ENCODE measurements at regions not wholly inside any gene's neighbourhood (a gene's known extent, or its start where the extent isn't known, plus 50 kb on each side); places are given as distances from the start of the nearest gene placed in this dataset.

DNA sequence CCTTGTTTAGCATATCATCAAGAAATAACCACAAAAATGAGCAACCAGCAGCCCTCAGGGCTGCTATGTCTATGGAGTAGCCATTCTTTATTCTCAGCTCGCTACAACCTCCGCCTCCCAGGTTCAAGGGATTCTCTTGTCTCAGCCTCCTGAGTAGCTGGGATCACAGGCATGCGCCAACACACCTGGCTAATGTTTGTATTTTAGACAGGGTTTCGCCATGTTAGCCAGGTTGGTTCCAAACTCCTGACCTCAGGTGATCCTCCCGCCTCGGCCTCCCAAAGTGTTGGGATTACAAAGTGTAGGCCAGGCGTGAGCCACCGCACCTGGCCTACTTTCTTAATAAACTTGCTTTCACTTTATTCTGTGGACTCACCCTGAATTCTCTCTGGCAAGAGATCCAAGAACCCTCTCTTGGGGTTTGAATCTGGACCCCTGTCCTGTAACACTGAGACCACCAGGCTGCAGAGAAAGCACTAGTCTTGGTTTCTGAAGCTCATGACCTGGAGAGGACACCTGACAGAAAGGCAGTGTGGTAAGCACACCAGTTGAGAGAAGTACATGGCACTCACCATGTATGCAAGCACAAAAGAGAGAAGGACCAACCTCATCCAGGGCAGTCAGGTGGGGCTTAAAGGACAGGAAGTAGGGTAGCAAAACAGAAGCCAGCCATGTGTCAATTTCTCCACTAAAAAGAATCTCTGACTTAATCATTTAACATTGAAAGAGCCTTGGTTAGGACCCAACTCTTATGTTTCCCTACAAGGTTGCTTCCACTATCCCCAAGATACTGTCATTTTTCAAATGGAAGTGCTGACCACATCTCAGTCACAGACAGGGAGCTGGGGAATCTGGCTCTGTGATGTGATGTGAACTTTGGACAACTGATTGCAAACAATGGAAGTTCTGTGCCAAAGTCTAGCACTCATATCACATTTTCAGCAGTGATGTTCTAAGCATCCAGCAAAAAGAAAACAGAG, 97.4 kb upstream of the DST start:
- Histone ChIP-seq H3K27me3 (ENCODE audit: control insufficient read depth, low read length) (no peaks in the 10 kb centered on the region), H3K36me3 (ENCODE audit: control insufficient read depth, low read length) (no peaks in the 10 kb centered on the region), H3K4me1 (ENCODE audit: control insufficient read depth, low read length) (peaks cover 13% of the 10 kb centered on the region), H3K27ac (ENCODE audit: low read depth, low read length) (no peak overlapping the region), H3K4me3 (ENCODE audit: low read length) (no peak overlapping the region), H3K9me3 (ENCODE audit: control insufficient read depth, insufficient read depth, low read length) (no peaks in the 10 kb centered on the region), H4K20me1 (ENCODE audit: control insufficient read depth, insufficient read depth, low read depth, low read length) (no peaks in the 10 kb centered on the region), H3K79me2 (ENCODE audit: control insufficient read depth, low read length) (peaks cover 6% of the 10 kb centered on the region; the same call in 1 of the 2 replicates), H3K9me2 (replicated peaks; ENCODE audit: control insufficient read depth, low read length) (no peaks in the 10 kb centered on the region), H3K4me2 (ENCODE audit: low read length) (no peak overlapping the region), H3F3A (ENCODE audit: control insufficient read depth, insufficient read depth) (no peaks in the 10 kb centered on the region)
- TF ChIP-seq, protein P1, sequence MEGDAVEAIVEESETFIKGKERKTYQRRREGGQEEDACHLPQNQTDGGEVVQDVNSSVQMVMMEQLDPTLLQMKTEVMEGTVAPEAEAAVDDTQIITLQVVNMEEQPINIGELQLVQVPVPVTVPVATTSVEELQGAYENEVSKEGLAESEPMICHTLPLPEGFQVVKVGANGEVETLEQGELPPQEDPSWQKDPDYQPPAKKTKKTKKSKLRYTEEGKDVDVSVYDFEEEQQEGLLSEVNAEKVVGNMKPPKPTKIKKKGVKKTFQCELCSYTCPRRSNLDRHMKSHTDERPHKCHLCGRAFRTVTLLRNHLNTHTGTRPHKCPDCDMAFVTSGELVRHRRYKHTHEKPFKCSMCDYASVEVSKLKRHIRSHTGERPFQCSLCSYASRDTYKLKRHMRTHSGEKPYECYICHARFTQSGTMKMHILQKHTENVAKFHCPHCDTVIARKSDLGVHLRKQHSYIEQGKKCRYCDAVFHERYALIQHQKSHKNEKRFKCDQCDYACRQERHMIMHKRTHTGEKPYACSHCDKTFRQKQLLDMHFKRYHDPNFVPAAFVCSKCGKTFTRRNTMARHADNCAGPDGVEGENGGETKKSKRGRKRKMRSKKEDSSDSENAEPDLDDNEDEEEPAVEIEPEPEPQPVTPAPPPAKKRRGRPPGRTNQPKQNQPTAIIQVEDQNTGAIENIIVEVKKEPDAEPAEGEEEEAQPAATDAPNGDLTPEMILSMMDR (IDR thresholded peaks at IDR 0.05; ENCODE audit: low read depth, low read length, poor library complexity, severe bottlenecking) = no peak
- no peak for TF ChIP-seq EZH2phosphoT487 (IDR thresholded peaks at IDR 0.05; ENCODE audit: borderline replicate concordance, low read length)

- Histone ChIP-seq H3F3A (ENCODE audit: control insufficient read depth, insufficient read depth) (no peaks in the 10 kb centered on the region), H3K36me3 (ENCODE audit: control insufficient read depth, low read length) (no peaks in the 10 kb centered on the region), H3K9me2 (replicated peaks; ENCODE audit: control insufficient read depth, low read length) (no peaks in the 10 kb centered on the region), H4K20me1 (ENCODE audit: control insufficient read depth, insufficient read depth, low read depth, low read length) (no peaks in the 10 kb centered on the region), H3K4me1 (ENCODE audit: control insufficient read depth, low read length) (peaks cover under 1% of the 10 kb centered on the region), H3K27ac (ENCODE audit: low read depth, low read length) (no peak overlapping the region), H3K4me2 (ENCODE audit: low read length) (no peak overlapping the region), H3K4me3 (ENCODE audit: low read length) (no peak overlapping the region), H3K79me2 (ENCODE audit: control insufficient read depth, low read length) (peaks cover 6% of the 10 kb centered on the region; the same call in 1 of the 2 replicates), H3K27me3 (ENCODE audit: control insufficient read depth, low read length) (no peaks in the 10 kb centered on the region), H3K9me3 (ENCODE audit: control insufficient read depth, insufficient read depth, low read length) (no peaks in the 10 kb centered on the region)
- TF ChIP-seq EZH2phosphoT487 (IDR thresholded peaks at IDR 0.05; ENCODE audit: borderline replicate concordance, low read length) = no peak
Observed at GRCh38 chr6:56736804-56737203, 94.1 kb upstream of the DST start.

- Histone ChIP-seq H3K9me3 (ENCODE audit: control insufficient read depth, insufficient read depth, low read length) (no peaks in the 10 kb centered on the region), H4K20me1 (ENCODE audit: control insufficient read depth, insufficient read depth, low read depth, low read length) (no peaks in the 10 kb centered on the region), H3K36me3 (ENCODE audit: control insufficient read depth, low read length) (no peaks in the 10 kb centered on the region), H3F3A (ENCODE audit: control insufficient read depth, insufficient read depth) (no peaks in the 10 kb centered on the region), H3K79me2 (ENCODE audit: control insufficient read depth, low read length) (no peaks in the 10 kb centered on the region), H3K9me2 (replicated peaks; ENCODE audit: control insufficient read depth, low read length) (no peaks in the 10 kb centered on the region), H3K27me3 (ENCODE audit: control insufficient read depth, low read length) (no peaks in the 10 kb centered on the region), H3K4me1 (ENCODE audit: control insufficient read depth, low read length) (no peaks in the 10 kb centered on the region), H3K4me2 (ENCODE audit: low read length) (no peak overlapping the region), H3K4me3 (ENCODE audit: low read length) (no peak overlapping the region), H3K27ac (ENCODE audit: low read depth, low read length) (no peak overlapping the region)
- no peak for TF ChIP-seq EZH2phosphoT487 (IDR thresholded peaks at IDR 0.05; ENCODE audit: borderline replicate concordance, low read length)
- TF ChIP-seq, protein P1 (IDR thresholded peaks at IDR 0.05; ENCODE audit: low read depth, low read length, poor library complexity, severe bottlenecking) = no peak
Observed at GRCh38 chr6:56734335-56734734, 91.6 kb upstream of the DST start.

DNA sequence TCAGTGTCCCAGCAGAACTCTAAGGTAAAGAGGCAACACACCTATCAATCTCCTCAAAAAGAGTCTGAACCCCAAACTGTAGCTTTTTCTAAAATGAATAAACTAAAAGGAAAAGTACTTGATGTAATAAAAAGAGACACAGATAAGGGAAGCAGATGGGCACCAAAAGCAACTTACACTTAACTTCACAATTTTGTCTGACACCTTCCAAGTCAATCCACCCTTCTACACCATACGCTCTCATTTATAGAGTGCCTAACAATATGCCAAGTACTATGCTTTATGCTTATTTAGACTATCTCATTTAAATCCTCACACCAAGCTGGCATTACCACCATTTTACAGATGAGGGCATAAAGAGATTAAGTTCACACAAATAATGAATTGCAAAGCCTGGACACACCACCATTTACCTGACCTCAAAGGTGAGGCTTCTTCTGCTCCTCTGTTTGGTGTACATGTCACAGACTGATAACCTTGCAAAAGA, 90.6 kb upstream of the DST start:
- H3K79me2 ChIP-seq (ENCODE audit: control insufficient read depth, low read length) = no peaks in the 10 kb centered on the region
- H3K9me2 ChIP-seq (replicated peaks; ENCODE audit: control insufficient read depth, low read length) = no peaks in the 10 kb centered on the region
- no peak overlapping the region for H3K27ac ChIP-seq (ENCODE audit: low read depth, low read length)
- no peaks in the 10 kb centered on the region for H3K9me3 ChIP-seq (ENCODE audit: control insufficient read depth, insufficient read depth, low read length)
- H3K4me2 ChIP-seq (ENCODE audit: low read length) = no peak overlapping the region
- H3K36me3 ChIP-seq (ENCODE audit: control insufficient read depth, low read length) = no peaks in the 10 kb centered on the region
- no peak overlapping the region for H3K4me3 ChIP-seq (ENCODE audit: low read length)
- H3K4me1 ChIP-seq (ENCODE audit: control insufficient read depth, low read length) = no peaks in the 10 kb centered on the region
- H3F3A ChIP-seq (ENCODE audit: control insufficient read depth, insufficient read depth) = no peaks in the 10 kb centered on the region
- TF ChIP-seq EZH2phosphoT487 (IDR thresholded peaks at IDR 0.05; ENCODE audit: borderline replicate concordance, low read length) = no peak
- TF ChIP-seq, protein P1 (IDR thresholded peaks at IDR 0.05; ENCODE audit: low read depth, low read length, poor library complexity, severe bottlenecking) = no peak
- no peaks in the 10 kb centered on the region for H4K20me1 ChIP-seq (ENCODE audit: control insufficient read depth, insufficient read depth, low read depth, low read length)
- H3K27me3 ChIP-seq (ENCODE audit: control insufficient read depth, low read length) = no peaks in the 10 kb centered on the region

Data from DOHH2 (cell line).